Fibroblast of villous mesenchyme (primary cell): ENCODE measurements at regions not wholly inside any gene's neighbourhood (a gene's known extent, or its start where the extent isn't known, plus 50 kb on each side); places are given as distances from the start of the nearest gene placed in this dataset.

Experiments used
- DNase-seq: peaks from one replicate; pipeline ENCODE4 v3.0.0-alpha.2; 2010; ENCODE audit warnings: low read depth
- H3K4me3 ChIP-seq: 2 replicates; pipeline ENCODE4 v1.5.1; 2011; ENCODE audit warnings: low read depth, mild to moderate bottlenecking, low read length
- CTCF ChIP-seq: IDR thresholded peaks from 2 replicates; pipeline ENCODE4 v1.5.1; 2012; ENCODE audit warnings: low read depth, mild to moderate bottlenecking, low read length; ENCODE audit not compliant: insufficient read depth

GRCh38 chr2:57877811-57878170, 168.8 kb upstream of the VRK2 start:
- DNase-seq: no peak
- no peak for TF ChIP-seq CTCF
- no peak overlapping the region for H3K4me3 ChIP-seq

GRCh38 chr2:57878171-57878865, 168.3 kb upstream of the VRK2 start:
- TF ChIP-seq CTCF: no peak
- no peak overlapping the region for H3K4me3 ChIP-seq
- DNase-seq: no peak

GRCh38 chr2:57878866-57879210, 167.8 kb upstream of the VRK2 start:
- no peak for TF ChIP-seq CTCF
- no peak for DNase-seq
- no peak overlapping the region for H3K4me3 ChIP-seq

- no peak overlapping the region for H3K4me3 ChIP-seq
- DNase-seq: no peak
- TF ChIP-seq CTCF: no peak
Observed at GRCh38 chr2:57880446-57880845, 166.2 kb upstream of the VRK2 start.

GRCh38 chr2:57880967-57881366, 165.6 kb upstream of the VRK2 start:
- TF ChIP-seq CTCF: no peak
- no peak for DNase-seq
- no peak overlapping the region for H3K4me3 ChIP-seq

- DNase-seq: peak; percentile 51
- no peak overlapping the region for H3K4me3 ChIP-seq
- no peak for TF ChIP-seq CTCF
Observed at GRCh38 chr2:57881998-57882888, 164.4 kb upstream of the VRK2 start.
